GM18498 (cell line): ENCODE measurements at regions not wholly inside any gene's neighbourhood (a gene's known extent, or its start where the extent isn't known, plus 50 kb on each side); places are given as distances from the start of the nearest gene placed in this dataset.

ENCODE experiments used
- ATAC-seq: cut with Tn5 transposase; IDR thresholded peaks from one replicate; pipeline ENCODE4 v1.9.1; 2021; ENCODE audit warnings: mild to moderate bottlenecking, moderate library complexity; ENCODE audit not compliant: unreplicated experiment

DNA sequence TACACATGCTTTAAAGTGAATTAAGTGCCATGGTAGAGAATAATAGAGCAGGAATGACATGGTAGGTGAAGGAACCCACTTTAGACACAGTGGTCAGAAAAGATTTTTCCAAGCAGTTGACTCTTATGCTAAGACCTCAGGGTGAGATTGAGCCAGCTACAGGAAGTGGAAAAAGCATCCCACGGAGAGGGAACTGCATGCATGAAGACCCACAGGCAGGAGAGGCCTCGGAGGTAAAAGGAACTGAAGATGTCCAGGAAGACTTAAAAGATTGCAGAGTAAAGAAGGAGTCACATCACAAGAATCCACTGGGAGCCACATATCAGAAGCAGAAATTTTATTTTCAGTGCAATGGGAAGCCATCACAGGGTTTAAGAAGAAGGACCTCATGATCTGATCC, 499.2 kb upstream of the FAM98A start:
- no peak for ATAC-seq

DNA sequence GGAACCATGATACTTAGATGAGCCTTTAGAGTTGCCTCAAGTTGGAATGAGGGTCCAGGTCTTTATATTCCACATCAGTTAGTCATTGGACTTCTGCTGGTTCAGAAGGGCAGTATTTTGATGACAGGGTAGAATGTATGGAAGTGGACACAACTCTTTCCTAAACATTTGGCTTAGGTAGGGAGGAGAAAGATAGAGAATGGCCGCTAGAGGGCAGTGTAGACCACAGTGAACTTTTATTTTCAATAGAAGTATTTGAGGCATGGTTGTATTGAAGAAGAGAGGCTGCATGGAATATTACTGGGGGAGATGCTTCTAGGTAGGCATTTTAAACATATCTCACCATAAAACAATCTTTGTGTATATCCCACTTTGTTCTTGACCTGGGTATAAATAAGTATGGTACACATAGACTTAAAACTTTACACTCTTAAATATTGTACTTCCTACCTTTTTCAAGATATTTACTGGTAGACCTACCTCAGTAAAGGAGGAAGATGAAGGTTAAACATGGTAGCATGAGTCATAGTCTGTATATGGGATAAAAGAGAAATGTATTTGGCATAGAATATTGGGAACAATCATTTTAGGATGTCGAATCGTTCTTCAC, 497.6 kb upstream of the FAM98A start:
- ATAC-seq = peak; percentile 67

GRCh38 chr2:34093790-34094189, 494.7 kb upstream of the FAM98A start:
- ATAC-seq = peak; percentile 81

GRCh38 chr2:34070196-34070595, 471.1 kb upstream of the FAM98A start:
- no peak for ATAC-seq

- ATAC-seq = no peak
Measured at GRCh38 chr2:34069604-34070003, 470.5 kb upstream of the FAM98A start.

GRCh38 chr2:34050413-34050812, 451.3 kb upstream of the FAM98A start:
- no peak for ATAC-seq

GRCh38 chr2:34045101-34045655, 446.1 kb upstream of the FAM98A start:
- ATAC-seq = no peak

DNA sequence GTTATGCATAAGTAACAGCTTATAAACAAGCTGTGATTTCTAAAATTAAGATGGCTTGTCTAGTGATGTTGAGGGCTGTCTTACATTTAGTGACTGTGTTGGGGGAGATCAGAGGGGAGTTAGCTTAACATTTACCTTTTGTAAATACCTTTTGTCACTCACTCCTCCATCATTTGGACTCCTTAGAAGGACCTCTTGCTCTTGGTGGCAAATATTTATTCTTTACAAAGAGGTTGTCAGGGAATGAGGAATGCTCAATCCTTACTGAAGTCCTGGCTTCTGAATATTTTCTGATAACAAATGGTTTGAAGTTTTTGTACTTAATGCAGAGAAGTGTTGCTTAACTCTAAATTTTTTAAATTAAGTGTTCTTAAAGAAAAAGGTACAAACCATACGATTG, 438.8 kb upstream of the FAM98A start:
- no peak for ATAC-seq

- ATAC-seq = no peak
Measured at GRCh38 chr2:34037157-34037556, 438.1 kb upstream of the FAM98A start.

DNA sequence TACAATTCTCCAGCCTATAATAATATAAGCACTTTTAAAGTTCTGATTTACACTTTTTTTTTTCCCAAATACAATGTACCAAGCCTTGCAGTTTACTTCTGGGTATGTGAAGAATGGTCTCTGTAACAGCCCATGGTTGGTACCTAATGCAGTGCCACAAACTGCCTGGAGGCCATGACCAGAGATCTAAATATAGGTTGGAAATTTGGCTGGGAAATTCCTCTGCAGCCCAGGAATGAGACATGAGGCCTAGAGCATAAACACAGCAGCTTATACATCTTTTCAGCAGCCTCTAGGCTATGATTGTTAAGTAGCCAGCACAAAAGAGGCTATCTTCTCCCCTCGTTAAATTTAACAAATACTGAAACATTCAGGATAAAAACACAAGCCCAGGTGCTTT, 432.0 kb upstream of the FAM98A start:
- ATAC-seq = no peak

DNA sequence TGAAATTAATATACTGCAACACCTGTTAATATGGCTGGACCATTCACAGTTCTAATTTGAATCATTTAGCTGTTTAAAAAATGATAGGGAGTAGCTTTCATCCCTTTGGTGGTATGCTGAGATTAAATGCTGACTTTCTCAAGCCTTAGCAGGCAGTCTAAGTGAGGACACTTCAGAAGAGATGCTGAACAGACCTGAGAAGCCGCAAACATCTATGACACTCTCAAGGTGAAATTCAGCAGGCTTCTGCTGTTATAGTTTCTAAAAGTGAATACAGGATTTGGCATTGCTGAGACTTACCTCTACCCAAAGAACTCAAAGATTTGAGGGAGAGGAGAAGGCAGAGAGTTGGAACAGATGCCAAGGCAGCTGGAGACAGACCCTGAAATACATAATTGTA, 431.2 kb upstream of the FAM98A start:
- no peak for ATAC-seq

DNA sequence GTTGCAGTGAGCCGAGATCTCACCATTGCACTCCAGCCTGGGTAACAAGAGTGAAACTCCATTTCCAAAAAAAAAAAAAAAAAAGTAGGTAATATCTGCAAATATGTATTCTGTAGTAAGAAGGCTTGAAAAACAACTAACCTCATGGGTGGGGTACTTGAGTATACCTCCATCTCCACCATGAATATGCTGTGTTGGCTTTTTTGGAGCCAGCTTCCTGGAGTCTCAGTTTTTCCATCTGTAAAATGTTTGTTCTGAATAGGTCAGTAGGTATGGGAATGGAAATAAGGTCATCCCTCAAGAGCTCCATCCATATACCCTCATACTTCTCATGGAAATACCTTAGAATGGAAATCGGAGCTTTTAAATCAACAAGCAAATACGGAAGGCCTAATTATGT, 430.0 kb upstream of the FAM98A start:
- ATAC-seq = no peak

DNA sequence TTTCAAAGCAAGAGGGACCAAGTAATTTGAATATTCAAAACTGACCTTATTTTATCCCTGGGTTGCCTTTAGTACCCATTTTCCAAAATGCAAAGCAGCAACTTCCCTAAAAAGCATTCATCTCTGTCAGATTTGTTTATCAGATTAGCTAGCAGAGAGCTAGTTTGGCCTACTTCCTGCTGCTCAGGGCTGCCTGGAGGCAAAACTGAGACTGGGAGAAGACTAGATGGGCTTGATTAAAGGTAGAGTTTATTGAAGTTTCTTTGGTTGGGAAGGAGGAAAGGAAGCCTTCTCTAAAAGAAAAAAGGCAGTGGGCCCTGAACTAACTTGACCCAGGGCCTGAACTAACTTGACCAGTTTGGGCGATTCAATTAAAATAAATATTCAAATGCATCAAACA, 426.1 kb upstream of the FAM98A start:
- no peak for ATAC-seq

DNA sequence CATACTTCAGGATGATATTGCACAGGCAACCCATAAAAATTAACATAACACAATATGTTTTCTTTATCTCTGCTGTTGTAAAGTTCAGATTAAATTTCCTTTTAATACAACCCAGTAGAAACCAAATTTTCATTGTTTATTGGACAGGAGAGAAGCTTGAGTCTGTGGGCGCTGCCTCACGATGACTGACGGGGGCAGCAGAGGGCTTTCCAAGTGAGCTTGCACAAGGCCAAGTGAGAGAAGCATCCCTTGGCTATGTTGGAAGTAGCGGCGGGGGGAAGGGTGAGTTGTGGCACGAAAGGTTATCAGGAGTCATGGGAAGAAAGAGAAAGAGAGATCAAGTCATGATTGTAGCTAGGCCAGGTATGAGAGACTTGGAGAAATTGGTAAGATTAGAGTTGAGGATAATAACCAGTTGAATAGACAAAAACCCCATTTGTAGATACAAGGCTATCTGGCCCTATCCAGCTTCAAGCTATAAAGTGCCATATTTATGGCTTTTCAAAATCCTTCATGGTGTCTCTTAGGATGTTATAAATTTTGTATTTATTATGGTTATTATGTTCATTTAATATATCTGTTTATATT, 413.7 kb upstream of the FAM98A start:
- peak; percentile 92 for ATAC-seq

- ATAC-seq = no peak
Measured at GRCh38 chr2:34011684-34012083, 412.6 kb upstream of the FAM98A start.

GRCh38 chr2:34005901-34006300, 406.8 kb upstream of the FAM98A start:
- no peak for ATAC-seq

DNA sequence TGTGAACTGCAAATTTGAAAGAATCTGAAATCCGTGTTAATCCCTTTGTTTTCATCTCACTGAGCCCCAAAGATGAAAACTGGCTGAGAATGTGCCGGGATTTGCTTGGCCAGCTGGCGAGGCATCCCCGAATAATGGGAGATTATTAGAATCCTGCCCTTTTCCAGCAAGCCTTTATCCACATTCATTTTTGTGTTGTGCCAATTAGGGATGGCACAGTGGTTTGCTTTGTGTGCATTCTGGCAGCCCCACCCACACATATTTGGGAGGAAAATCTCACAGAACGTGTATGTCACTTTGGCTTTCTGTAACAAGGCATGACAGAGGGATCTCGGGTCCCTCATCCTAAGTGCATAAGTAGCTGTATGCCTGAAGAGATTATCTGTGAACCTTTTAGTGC, 405.8 kb upstream of the FAM98A start:
- no peak for ATAC-seq

GRCh38 chr2:34003795-34004194, 404.7 kb upstream of the FAM98A start:
- ATAC-seq = no peak

- ATAC-seq = no peak
Measured at GRCh38 chr2:34001557-34001956, 402.5 kb upstream of the FAM98A start.

GRCh38 chr2:33984131-33984530, 385.0 kb upstream of the FAM98A start:
- no peak for ATAC-seq

GRCh38 chr2:33978471-33978870, 379.4 kb upstream of the FAM98A start:
- no peak for ATAC-seq

- ATAC-seq = no peak
Measured at GRCh38 chr2:33975498-33975897, 376.4 kb upstream of the FAM98A start.

DNA sequence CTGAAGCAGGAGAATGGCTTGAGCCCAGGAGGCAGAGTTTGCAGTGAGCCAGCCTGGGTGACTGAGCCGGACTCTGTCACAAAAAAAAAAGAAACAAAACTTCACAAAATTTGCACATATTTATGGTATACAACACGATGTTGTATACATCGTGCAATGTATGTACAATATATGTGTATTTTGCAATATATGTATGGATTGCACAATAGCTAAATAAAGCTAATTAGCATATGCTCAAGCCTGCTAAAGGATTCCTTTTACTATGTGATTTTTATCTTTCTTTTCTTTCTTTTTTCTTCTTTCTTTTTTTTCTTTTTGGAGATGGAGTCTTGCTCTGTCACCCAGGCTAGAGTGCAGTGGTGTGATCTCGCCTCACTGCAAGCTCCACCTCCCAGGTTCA, 368.0 kb upstream of the FAM98A start:
- no peak for ATAC-seq
